A549 (cell line): ENCODE measurements at regions not wholly inside any gene's neighbourhood (a gene's known extent, or its start where the extent isn't known, plus 50 kb on each side); places are given as distances from the start of the nearest gene placed in this dataset.

ENCODE experiments used
- ATAC-seq, 2 experiments: fragments of 200-7000 bp in 1 of 2; fragments of >200 bp in 1 of 2; cut with Nextera tagmentation in 1 of 2; cut with Tn5 transposase in 1 of 2; 3 replicates each; pipeline versions ENCODE4 v1.8.0 to v1.9.1; 2018 to 2020; ENCODE audit warnings: mild to moderate bottlenecking in 1 of 2, moderate library complexity in 1 of 2
- CTCF ChIA-PET: fragments of 300-600 bp; sonication (Branson Sonifier 250); formaldehyde crosslinking; extraction: SDS; loops from one replicate; lab custom pipeline; 2021; ENCODE audit warnings: antibody characterized with exemption, inconsistent platforms; lab: Yijun Ruan, JAX
- POLR2A ChIA-PET: fragments of 350-600 bp; formaldehyde crosslinking; extraction: SDS; loops from one replicate; lab custom pipeline; 2021; ENCODE audit warnings: antibody characterized with exemption, inconsistent platforms; lab: Yijun Ruan, JAX
- DNase-seq, 2 experiments: peaks; one replicate each; pipeline versions ENCODE4 v3.0.0 to v3.0.0-alpha.2; 2011 to 2016; ENCODE audit warnings: low read depth in 1 of 2, low spot score in 1 of 2
- FAIRE-seq: peaks from 2 replicates; lab custom pipeline; 2011; peaks lifted over from hg19 to GRCh38; lab: Jason Lieb, UNC
- H3K27ac ChIP-seq, 2 experiments: fragments of >200 bp; sonication (Bioruptor Twin); formaldehyde crosslinking; 3 replicates each; pipeline ENCODE4 v1.5.1; 2016 to 2017
- H3K4me1 ChIP-seq: fragments of >200 bp; sonication (Bioruptor Twin); formaldehyde crosslinking; 3 replicates; pipeline ENCODE4 v1.6.1; 2016
- H3K4me2 ChIP-seq: fragments of >200 bp; sonication (Bioruptor Twin); formaldehyde crosslinking; 3 replicates; pipeline ENCODE4 v1.6.1; 2016
- H3K4me3 ChIP-seq: fragments of >200 bp; sonication (Bioruptor Twin); formaldehyde crosslinking; 3 replicates; pipeline ENCODE4 v1.5.1; 2016
- H3K9me3 ChIP-seq: fragments of >200 bp; sonication (Bioruptor Twin); formaldehyde crosslinking; 3 replicates; pipeline ENCODE4 v1.6.1; 2016
- CHD2 ChIP-seq: fragments of 150-350 bp; IDR thresholded peaks from 2 replicates; pipeline ENCODE4 v1.6.1; 2014; ENCODE audit warnings: low read length; ENCODE audit not compliant: partially characterized antibody
- EP300 ChIP-seq, 2 experiments: fragments of >200 bp; sonication (Bioruptor Twin); formaldehyde crosslinking; IDR thresholded peaks; 2 replicates in 1 of 2; 3 replicates in 1 of 2; pipeline ENCODE4 v1.6.1; 2016 to 2017
- FOSB ChIP-seq: fragments of 250-450 bp; sonication (Bioruptor Pico); IDR thresholded peaks from 2 replicates; pipeline ENCODE4 v1.5.0; 2020; ENCODE audit warnings: mild to moderate bottlenecking, moderate library complexity
- FOSL2 ChIP-seq, 2 experiments: fragments of 450-650 bp in 1 of 2; fragments of >200 bp in 1 of 2; sonication (Bioruptor Twin) in 1 of 2; formaldehyde crosslinking; IDR thresholded peaks; 2 replicates each; pipeline versions ENCODE4 v1.5.0 to v1.6.1; 2016 to 2020; ENCODE audit warnings: mild to moderate bottlenecking in 1 of 2, moderate library complexity in 1 of 2
- JUN ChIP-seq, 2 experiments: fragments of >200 bp; sonication (Bioruptor Twin); formaldehyde crosslinking; IDR thresholded peaks; 2 replicates in 1 of 2; 3 replicates in 1 of 2; pipeline ENCODE4 v1.6.1; 2016 to 2017
- KDM1A ChIP-seq: fragments of 200-600 bp; sonication (generic); IDR thresholded peaks from 2 replicates; pipeline ENCODE4 v1.6.1; 2016; ENCODE audit warnings: low read depth, mild to moderate bottlenecking
- MYC ChIP-seq: IDR thresholded peaks from 2 replicates; pipeline ENCODE4 v1.6.1; 2012; ENCODE audit warnings: mild to moderate bottlenecking, inconsistent platforms, low read length, improper control_type of control experiment, borderline replicate concordance
- POLR2A ChIP-seq: IDR thresholded peaks from 2 replicates; pipeline ENCODE4 v1.6.1; 2012; ENCODE audit warnings: mild to moderate bottlenecking, low read length
- POLR2AphosphoS2 ChIP-seq: conservative IDR thresholded peaks from 2 replicates; pipeline ENCODE4 v1.6.1; 2012; ENCODE audit warnings: low read length, improper control_type of control experiment, inconsistent platforms
- REST ChIP-seq: fragments of 200-600 bp; sonication (generic); IDR thresholded peaks from 2 replicates; pipeline ENCODE4 v1.6.1; 2016; ENCODE audit warnings: antibody characterized with exemption, mild to moderate bottlenecking, moderate library complexity
- RFX5 ChIP-seq: fragments of 450-650 bp; IDR thresholded peaks from 2 replicates; pipeline ENCODE4 v1.7.1; 2014; ENCODE audit warnings: antibody characterized with exemption, mild to moderate bottlenecking, moderate library complexity
- RNF2 ChIP-seq: fragments of 200-600 bp; sonication (generic); IDR thresholded peaks from 2 replicates; pipeline ENCODE4 v1.6.1; 2016; ENCODE audit warnings: low read depth, mild to moderate bottlenecking, antibody characterized with exemption, moderate library complexity, borderline replicate concordance
- TFCP2L1 ChIP-seq: fragments of 250-450 bp; sonication (Bioruptor Pico); IDR thresholded peaks from 2 replicates; pipeline ENCODE4 v1.5.0; 2021; ENCODE audit warnings: mild to moderate bottlenecking
- ZC3H11A ChIP-seq: fragments of 450-650 bp; IDR thresholded peaks from 2 replicates; pipeline ENCODE4 v1.6.1; 2014; ENCODE audit warnings: antibody characterized with exemption, mild to moderate bottlenecking
- ZFP36 ChIP-seq: fragments of 450-650 bp; IDR thresholded peaks from 2 replicates; pipeline ENCODE4 v1.6.1; 2014; ENCODE audit warnings: borderline replicate concordance; ENCODE audit not compliant: partially characterized antibody
- ZNF302 ChIP-seq: fragments of 250-450 bp; sonication (Bioruptor Pico); IDR thresholded peaks from 2 replicates; pipeline ENCODE4 v1.9.0; 2021; ENCODE audit warnings: inconsistent platforms, mild to moderate bottlenecking, moderate library complexity
- ZSCAN20 ChIP-seq: fragments of 250-450 bp; sonication (Bioruptor Pico); IDR thresholded peaks from 2 replicates; pipeline ENCODE4 v1.8.0; 2022; ENCODE audit warnings: mild to moderate bottlenecking, moderate library complexity
- WGBS: methylation state at CpG from one replicate; pipeline ENCODE4 v1.1.6; 2017; ENCODE audit errors: missing lambda C conversion rate; 5-methylcytosine and 5-hydroxymethylcytosine counted together
- TF ChIP-seq, protein P1 (sequence below): IDR thresholded peaks from 2 replicates; pipeline ENCODE4 v1.6.1; 2012; ENCODE audit warnings: low read depth, borderline replicate concordance
- TF ChIP-seq, protein P2 (sequence below): fragments of 150-350 bp; IDR thresholded peaks from 2 replicates; pipeline ENCODE4 v1.6.1; 2014; ENCODE audit warnings: low read depth, mild to moderate bottlenecking, low read length
- TF ChIP-seq, protein P3 (sequence below): fragments of 450-650 bp; IDR thresholded peaks from 2 replicates; pipeline ENCODE4 v1.6.1; 2014; ENCODE audit warnings: antibody characterized with exemption
- TF ChIP-seq, protein P4 (sequence below): IDR thresholded peaks from 2 replicates; pipeline ENCODE4 v1.6.1; 2012

- CTCF ChIA-PET: interaction anchor here (1.1 to 1.4 kb wide), 2 partner anchors 9 to 13 kb away, joined by 3 to 4 read pairs; no protein-coding TSS in a partner anchor
- H3K4me3 ChIP-seq: no peak overlapping the region
- FAIRE-seq: no peak
- no peak overlapping the region for H3K4me2 ChIP-seq
- H3K9me3 ChIP-seq: no peaks in the 10 kb centered on the region
- no peaks in the 10 kb centered on the region for H3K4me1 ChIP-seq
- DNase-seq: no peak
- POLR2A ChIA-PET: no interaction called here
- no peak for ATAC-seq
- TF ChIP-seq POLR2A (no peak), FOSB (CRISPR knock-in tag) (no peak), EP300 (IDR thresholded peaks at IDR 0.05) (no peak), RFX5 (no peak), RNF2 (no peak), ZNF302 (CRISPR knock-in tag) (no peak), MYC (no peak), CHD2 (no peak), JUN (IDR thresholded peaks at IDR 0.05) (no peak)
- TF ChIP-seq, protein P1, sequence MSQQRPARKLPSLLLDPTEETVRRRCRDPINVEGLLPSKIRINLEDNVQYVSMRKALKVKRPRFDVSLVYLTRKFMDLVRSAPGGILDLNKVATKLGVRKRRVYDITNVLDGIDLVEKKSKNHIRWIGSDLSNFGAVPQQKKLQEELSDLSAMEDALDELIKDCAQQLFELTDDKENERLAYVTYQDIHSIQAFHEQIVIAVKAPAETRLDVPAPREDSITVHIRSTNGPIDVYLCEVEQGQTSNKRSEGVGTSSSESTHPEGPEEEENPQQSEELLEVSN: no peak
- TF ChIP-seq, protein P2, sequence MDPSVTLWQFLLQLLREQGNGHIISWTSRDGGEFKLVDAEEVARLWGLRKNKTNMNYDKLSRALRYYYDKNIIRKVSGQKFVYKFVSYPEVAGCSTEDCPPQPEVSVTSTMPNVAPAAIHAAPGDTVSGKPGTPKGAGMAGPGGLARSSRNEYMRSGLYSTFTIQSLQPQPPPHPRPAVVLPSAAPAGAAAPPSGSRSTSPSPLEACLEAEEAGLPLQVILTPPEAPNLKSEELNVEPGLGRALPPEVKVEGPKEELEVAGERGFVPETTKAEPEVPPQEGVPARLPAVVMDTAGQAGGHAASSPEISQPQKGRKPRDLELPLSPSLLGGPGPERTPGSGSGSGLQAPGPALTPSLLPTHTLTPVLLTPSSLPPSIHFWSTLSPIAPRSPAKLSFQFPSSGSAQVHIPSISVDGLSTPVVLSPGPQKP: no peak
- TF ChIP-seq, protein P3, sequence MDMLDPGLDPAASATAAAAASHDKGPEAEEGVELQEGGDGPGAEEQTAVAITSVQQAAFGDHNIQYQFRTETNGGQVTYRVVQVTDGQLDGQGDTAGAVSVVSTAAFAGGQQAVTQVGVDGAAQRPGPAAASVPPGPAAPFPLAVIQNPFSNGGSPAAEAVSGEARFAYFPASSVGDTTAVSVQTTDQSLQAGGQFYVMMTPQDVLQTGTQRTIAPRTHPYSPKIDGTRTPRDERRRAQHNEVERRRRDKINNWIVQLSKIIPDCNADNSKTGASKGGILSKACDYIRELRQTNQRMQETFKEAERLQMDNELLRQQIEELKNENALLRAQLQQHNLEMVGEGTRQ: no peak
- no peak overlapping the region for H3K27ac ChIP-seq
Observed at GRCh38 chr2:105504459-105504858, 105.6 kb upstream of the FHL2 start.

DNA sequence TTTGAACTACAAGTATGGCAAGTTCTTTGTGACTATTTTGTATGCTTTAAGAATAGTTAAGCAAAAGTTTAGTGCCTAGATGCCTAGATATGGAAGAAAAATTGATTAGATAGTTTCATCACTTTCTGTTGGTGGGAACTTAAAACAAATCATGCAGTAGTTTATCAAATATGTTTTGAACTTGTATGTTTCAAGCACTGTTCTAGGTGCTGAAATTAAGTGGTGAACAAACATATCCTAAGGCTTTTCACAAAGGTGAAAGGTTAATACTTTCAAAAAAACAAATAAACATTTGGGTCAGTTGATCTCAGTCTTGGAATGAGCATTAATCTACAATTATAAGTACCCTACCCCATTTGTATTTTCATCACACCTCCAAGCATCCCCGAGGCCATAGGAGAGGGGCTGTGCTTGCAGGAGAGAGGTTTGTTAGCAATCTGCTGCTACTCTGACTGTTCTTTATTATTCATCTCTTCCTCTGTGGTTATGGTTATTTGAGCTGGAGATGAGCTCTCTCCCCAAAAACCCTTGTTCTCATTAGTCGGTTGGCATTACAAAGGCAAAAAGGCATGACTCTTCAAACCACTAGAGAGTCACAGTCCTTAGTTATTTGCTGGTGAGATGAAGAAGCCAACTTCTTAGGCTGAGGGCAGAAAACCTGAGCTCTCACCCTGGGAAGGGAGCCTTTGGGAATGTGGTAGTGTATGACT lies 103.9 kb upstream of the FHL2 start:
- Histone ChIP-seq H3K4me3 (no peak overlapping the region), H3K9me3 (no peaks in the 10 kb centered on the region), H3K27ac (no peak overlapping the region), H3K4me2 (no peak overlapping the region), H3K4me1 (no peaks in the 10 kb centered on the region)
- DNase-seq: no peak
- WGBS: 59% methylated on average over 2 of the region's 2 CpGs
- no peak for ATAC-seq
- ChIA-PET CTCF (interaction anchor here (1.4 kb wide), 1 partner anchor 11 kb away, joined by 4 read pairs; no protein-coding TSS in a partner anchor), POLR2A (no interaction called here)
- FAIRE-seq: no peak
- TF ChIP-seq REST (peak; percentile 42; the same call in 1 of the 2 replicates), MYC (no peak)

DNA sequence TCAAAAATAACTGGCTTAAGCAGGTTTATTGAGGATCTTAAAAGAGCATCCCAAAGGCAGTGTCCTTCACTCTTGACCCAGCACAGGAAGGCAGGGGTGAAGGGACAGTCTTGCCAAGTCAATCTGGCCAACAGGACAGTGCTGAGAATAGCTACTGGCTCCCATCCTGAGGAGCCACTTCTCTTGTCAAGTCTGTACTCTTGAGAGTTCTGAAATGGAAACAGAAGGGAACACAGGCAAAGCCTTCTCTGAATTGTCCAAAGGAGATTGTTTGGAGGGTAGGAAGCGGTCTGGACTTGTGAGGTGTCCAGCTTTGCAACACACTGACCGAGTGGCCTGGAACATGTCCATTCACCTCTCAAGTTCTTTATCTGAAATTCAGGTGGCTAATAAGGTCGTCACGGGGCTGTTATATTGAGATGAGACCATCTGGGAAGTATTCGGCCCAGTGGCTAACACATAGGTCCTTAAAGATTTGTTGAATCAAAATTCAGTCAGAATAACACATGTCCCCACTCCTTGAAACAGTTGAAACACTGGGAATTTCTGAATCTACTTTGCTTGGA lies 99.5 kb upstream of the FHL2 start:
- CTCF ChIA-PET: no interaction called here
- no peak for TF ChIP-seq TFCP2L1 (CRISPR knock-in tag)
- no peak for TF ChIP-seq ZFP36
- TF ChIP-seq ZC3H11A: no peak
- TF ChIP-seq, protein P2: no peak
- TF ChIP-seq ZSCAN20 (CRISPR knock-in tag): no peak
- TF ChIP-seq, protein P4, sequence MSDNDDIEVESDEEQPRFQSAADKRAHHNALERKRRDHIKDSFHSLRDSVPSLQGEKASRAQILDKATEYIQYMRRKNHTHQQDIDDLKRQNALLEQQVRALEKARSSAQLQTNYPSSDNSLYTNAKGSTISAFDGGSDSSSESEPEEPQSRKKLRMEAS: no peak
- TF ChIP-seq POLR2AphosphoS2: no peak
- TF ChIP-seq FOSL2 (IDR thresholded peaks at IDR 0.05): no peak
- no peak for TF ChIP-seq FOSL2 (CRISPR knock-in tag; IDR thresholded peaks at IDR 0.05)
- TF ChIP-seq KDM1A: no peak
- TF ChIP-seq, all 56 proteins: peak for 0

More for the DNA sequence above, 99.5 kb upstream of the FHL2 start:
- Histone ChIP-seq H3K4me3 (no peak overlapping the region), H3K4me1 (no peaks in the 10 kb centered on the region), H3K27ac (no peak overlapping the region), H3K9me3 (peaks cover 6% of the 10 kb centered on the region), H3K4me2 (no peak overlapping the region)
- ATAC-seq: no peak
- DNase-seq: no peak
- POLR2A ChIA-PET: no interaction called here
- no peak for FAIRE-seq
- 52% methylated on average over 5 of the region's 5 CpGs for WGBS
